Fibroblast of gingiva (primary cell): ENCODE measurements at regions not wholly inside any gene's neighbourhood (a gene's known extent, or its start where the extent isn't known, plus 50 kb on each side); places are given as distances from the start of the nearest gene placed in this dataset.

ENCODE experiments used
- DNase-seq: peaks from one replicate; pipeline ENCODE4 v3.0.0-alpha.2; 2011; ENCODE audit warnings: low read depth

GRCh38 chr2:156647377-156648010 is 211.3 kb downstream of the GPD2 start:
- DNase-seq, result no peak

DNA sequence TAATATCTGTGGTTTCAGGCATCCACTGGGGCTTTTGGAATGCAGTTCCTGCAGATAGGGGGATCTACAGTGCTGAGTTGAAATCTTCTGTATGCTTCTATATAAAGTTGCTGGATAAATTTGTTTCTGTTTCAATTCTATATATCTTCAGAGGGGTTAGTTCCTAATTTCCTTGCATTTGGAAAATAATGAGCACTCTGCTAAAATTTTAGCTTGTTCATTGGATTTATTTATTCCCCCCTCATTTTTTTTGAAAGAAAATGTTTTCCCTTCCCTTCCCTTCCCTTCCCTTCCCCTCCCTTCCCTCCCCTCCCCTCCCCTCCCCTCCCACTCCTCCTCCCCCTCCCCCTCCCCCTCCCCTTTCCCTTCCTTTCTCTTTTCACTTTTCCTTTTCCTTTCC is 212.3 kb downstream of the GPD2 start:
- no peak for DNase-seq

- DNase-seq, result peak; percentile 15
Measured at GRCh38 chr2:156649596-156649995, 213.4 kb downstream of the GPD2 start.

DNA sequence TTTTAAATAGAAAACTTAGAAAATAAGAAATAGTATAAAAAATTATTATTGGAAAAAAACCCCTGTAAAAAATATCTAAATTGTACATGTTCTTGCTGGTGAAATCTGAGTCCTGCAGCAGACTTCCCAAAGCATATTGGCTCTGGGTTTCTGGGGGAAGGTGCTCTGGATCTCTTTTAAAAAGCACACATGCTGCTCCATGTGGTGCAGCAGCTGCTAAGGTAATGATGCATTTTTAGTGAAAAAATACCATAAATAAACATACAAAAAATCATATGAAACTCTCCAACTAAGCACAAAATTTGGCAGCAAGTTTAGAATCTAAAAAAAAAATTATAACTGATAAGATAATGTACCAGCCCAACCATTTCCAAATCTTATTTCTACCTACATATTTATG is 216.5 kb downstream of the GPD2 start:
- DNase-seq, result no peak

DNA sequence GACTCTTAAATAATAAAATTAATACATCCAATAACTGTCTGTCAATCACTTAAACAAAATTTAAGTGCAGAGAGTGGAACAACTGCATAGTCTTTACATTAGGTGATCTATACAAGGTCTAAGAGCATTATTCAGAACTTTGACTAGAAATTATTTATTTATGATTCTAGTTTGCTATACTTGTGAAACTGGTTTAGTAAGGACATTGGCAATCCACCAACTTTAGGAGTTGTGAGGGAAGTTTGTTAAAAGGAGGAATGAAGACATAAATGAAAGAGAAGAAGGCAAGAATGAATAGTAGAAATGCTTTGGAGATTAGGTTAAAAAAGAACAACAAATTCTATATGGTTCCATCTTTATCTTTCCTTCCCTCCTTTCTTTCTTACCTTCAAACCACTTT is 217.5 kb downstream of the GPD2 start:
- DNase-seq, result no peak

DNA sequence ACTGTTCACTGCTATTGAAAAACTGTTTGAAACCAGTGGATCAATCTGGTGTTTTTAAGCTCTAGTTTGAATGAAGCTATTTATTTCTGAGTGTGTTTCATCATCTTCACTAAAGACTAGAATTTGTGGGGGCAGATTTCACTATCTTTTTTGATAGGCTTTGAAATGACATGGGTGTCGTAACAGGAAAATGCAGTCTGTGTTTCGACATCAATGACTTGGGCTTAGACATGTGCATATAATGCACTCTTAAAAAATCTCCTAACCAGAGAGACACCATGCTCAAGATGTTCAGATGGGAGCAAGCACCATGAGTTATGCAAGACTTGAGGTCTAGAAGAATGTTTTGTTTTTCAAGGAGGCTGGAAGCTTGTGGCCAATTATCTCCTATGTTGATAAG is 221.6 kb downstream of the GPD2 start:
- peak; percentile 13 for DNase-seq

DNA sequence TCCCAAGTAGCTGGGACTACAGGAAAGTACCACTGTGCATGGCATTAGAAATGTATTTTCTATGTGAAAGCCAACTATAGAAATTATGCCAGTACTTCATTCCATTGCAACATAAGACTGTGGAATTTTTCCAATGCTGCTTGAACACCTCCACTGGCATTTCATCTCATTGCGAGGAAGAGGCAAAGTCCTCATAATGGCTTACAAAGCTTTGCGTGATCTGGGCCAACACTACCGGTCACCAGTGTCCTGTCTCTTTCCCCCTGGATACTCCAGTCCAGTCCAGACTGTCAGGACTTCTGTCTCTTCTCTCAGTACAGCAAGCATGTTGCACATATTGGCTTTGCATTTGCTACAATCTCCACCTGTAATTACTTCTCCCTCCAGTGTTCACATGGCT is 223.5 kb downstream of the GPD2 start:
- no peak for DNase-seq

GRCh38 chr2:156663757-156664409 is 227.7 kb downstream of the GPD2 start:
- DNase-seq, result no peak

DNA sequence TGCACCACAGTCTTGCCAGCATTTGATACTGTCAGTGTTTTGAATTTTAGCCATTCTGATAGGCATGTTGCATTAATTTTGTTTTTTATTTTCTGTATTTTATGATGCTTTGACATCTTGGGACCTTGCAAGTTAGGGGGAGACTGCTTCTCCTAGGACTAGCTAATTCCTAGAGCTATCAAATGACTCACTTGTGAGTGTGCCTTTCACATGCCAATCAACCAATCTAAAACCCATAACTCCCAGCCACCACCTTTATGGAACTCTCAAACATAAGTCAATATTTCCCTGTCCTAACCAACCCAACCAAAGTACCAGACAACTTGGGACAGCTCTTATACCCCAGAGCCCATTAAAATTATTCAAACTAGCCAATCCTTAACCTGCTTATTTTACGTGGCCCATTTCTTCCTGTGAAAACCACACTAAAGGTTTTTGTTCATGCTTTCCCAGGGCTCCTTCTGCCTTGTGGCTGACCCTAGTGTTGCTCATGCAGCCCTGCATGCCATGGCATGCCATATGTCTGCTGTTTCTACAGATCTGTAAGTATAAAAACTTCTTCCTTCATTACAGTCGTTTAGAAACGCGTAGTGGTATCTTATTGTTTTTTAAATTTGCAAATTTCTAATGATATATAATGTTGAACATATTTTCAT is 230.1 kb downstream of the GPD2 start:
- DNase-seq, result no peak

DNA sequence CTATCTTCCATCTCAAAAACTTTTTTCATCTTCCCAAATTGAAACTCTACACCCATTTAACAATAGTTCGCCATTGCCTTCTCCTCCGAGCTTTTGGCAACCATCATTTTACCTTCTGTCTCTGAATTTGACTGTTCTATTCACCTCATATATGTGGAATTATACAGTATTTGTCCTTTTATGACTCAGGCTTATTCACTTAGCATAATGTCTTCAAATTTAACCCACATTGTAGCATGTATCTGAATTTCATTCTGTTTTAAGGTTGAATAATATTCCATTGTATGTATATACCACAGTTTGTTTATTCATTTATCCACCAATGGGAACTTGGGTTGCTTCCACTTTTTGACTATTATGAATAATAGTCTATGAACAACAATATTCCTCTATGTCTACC is 233.9 kb downstream of the GPD2 start:
- DNase-seq, result no peak

DNA sequence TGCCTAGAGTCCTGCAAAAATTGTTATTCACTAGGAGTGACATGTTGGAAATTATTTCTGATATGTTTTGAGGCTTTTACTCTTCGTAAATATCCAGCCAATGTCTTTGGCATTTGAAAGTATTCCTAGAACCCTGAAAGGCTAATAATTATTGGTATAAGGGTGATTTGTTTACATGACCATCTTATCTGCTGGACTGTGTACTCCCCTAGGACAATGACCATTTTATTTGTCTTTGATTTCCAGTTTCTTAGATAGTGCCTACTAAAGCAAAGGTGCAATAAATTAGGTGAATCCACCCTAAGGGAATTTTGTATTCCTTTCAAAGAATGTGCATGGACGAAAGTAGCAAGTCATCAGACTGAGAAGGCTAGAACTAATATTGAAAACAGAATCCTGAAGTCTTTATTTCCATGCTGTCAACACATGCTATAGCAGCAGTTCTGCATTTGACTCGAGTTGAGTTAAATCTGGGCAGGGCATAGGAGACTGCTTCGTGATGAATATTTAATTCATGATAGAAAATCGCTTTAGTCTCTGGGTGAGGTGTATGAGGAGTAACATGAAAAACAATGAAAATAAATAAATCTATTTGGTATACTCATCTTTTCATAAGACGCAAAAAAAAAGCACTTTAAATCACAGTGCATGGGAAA is 235.7 kb downstream of the GPD2 start:
- DNase-seq, result no peak

DNA sequence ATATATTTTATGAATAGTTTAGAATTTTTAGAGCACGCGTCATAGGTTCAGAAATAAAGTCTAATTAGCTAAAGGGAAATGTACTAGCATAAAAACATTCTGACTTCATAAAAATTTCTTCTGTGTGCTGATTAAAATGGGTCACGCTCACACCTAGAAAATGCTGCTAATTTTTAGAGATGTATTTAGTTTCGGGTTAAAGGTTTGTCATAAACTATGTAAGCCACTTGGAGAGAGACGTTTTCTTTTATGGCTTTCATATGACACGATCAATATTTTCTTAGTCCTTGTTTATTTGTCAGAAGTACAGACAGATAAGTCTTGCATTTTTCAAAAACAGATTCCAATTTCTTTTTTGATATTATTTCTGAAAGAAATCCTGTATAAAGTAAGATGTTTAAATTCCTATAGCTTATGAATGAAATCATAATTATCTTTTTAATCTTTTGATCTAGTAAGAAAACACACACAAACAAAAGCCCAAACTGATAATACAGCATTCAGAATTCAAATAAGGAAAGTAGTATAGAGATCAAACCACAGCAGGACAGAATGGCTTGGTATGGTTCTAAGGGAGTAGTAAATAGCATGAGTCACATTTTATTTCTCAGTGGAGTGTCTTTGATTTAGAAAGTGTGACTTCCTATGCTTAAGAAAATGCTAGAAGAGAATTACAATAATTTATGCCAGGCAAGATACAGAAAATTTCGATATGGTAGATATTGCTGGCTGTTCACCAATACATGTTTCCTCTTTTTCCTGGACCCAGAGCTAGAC is 236.6 kb downstream of the GPD2 start:
- no peak for DNase-seq

DNA sequence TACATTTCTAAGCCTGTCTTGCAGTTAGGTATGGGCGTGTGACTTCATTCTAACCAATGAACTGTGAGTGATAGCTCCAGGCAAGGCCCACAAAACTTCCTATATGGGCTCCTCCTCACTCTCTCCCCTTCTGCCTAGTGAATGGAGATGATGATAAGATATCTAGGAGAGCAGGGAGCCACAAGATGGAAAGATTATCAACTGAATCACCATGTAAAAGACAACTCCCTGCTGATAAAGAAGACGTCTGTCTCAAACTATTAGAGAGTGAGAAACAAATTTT is 237.1 kb downstream of the GPD2 start:
- no peak for DNase-seq

DNA sequence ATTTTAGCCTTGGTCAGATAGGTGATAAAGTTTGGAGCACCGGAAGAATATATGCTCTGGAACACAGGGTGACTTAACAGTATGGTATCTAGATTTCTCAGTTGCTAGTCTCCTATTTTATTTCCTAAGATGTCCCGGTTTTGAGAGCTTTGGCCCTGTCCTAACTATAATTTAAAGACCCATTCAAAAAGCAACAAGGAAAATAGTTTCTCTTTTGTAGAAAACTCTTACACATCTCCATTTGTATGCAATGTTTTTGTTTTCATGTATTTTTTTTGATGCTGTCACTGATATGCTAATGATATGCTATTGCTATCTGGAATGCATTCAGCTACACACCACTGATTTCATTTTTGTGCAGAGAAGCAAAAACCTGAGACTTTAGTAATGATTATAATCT is 237.8 kb downstream of the GPD2 start:
- no peak for DNase-seq

DNA sequence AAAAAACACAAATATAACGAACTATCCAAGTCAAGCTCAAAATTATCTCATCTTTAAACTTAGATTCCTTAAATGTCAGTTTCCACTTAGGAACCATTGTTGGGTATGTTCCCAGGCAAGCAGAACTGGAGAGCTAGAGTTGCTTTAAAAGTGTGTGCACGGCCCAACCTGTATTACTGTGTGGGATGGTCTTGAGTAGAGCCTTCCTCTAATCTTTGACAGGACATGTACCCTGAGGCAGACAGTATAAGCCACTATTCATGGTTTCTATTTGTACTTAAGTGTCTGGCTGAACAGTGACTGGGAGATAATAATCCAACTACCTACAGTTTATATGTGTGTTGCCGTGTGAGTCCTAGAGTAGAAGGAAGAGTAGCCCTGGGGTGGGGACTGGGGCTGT is 239.7 kb downstream of the GPD2 start:
- DNase-seq, result no peak

GRCh38 chr2:156679820-156680219 is 243.6 kb downstream of the GPD2 start:
- DNase-seq, result no peak

GRCh38 chr2:156680266-156680665 is 244.1 kb downstream of the GPD2 start:
- no peak for DNase-seq

GRCh38 chr2:156687126-156687525 is 250.9 kb downstream of the GPD2 start:
- no peak for DNase-seq

DNA sequence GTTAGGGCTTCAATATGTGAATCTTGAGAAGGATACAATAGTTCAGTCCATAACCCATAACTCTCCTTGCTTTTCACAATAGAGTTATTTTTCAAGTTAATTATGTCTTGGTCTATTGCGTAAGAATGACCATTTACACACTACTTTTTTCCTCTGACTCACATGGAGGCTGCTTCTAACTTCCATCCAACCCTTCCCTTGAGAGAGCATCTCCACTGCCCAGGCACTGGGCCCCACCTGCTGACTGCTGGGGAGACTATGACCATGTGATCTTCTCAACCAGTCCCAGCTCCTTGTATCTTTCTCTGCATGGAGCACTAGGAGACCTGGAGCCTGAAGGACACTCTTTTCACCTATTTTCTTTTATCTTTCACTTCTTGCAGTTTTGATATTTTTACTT is 251.5 kb downstream of the GPD2 start:
- DNase-seq, result peak; percentile 26

DNA sequence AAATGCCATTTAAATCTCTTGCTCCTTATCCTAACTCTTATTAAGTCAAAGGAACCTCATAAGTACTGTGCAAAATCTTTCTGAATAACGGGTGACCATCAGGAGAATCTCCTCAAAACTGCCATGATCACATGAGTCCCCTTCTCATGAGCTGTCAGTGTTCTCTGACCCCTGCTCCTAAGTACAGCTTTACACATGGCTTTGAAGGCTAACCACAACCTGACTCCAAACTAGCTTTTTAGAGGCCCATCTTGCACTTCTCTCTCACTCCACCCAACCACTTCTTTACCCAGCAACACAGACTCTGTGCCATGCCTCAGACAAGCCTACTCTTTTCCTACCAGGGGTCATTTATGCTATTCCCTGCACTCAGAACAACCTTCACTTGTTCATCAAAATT is 253.8 kb downstream of the GPD2 start:
- DNase-seq, result no peak

DNA sequence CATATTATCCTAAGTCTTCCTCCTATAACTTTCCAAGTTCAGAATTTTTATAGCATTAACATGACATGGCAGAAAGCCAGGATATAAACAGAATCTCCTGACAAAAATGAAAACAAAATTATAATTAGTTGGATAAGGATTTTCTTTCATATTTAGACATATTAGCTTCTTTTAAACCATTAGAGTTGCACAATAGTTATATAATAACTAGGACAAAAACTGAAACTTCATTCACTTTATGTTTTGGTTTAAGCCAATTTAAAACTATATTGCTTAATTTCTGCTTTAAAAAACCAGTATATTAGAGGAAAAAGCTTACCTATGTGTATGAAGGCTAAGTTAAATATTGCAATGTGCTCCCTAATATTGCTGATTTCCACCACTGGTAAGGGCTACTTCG is 254.8 kb downstream of the GPD2 start:
- DNase-seq, result no peak

DNA sequence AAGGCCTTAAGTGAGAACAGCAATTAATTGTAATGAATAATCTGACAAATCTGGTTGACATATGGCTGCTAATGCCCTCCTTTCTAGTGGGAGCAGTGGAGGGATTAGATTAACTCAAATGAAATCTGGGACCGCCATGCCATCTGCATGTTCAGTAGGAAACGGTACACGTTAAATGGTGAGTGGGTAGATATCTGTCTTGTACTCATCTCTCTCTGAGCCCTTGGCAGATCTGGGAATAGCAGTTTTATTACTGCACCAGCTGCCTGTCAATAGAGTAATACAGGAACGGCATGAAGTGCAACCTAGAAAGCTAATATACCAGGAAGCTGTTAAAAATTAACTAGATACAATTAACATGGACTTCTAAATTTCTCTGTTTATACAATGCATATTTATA is 258.8 kb downstream of the GPD2 start:
- DNase-seq, result no peak

GRCh38 chr2:156695595-156695994 is 259.4 kb downstream of the GPD2 start:
- DNase-seq, result no peak
